ENCODE measurements at regions not wholly inside any gene's neighbourhood (a gene's known extent, or its start where the extent isn't known, plus 50 kb on each side); places are given as distances from the start of the nearest gene placed in this dataset.

DNA sequence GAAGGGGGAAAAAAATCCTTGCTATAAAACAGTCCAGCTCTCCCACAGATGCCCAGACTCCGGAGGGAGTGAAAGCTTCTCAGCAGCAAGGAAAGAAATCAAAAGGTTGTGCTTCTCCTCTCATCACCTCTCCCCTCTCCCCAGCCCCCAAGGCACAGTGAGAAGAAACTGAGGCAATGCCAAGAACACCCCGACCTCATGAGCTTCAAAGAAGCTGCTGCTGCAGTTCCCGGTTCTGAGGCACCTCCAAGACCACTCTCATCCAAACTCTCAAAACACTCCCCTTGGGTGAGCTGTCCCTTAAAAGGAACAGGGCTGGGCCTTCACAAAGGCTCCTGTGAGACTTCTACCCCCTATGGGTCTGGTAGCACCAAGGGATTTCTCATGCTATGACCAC is 62.0 kb upstream of the KLF7 start:
- Mint-ChIP-seq H3K9me3 (ENCODE audit: unreplicated experiment) (no peaks in the 10 kb centered on the region), H3K27ac (ENCODE audit: unreplicated experiment) (peak overlapping the region; percentile 84)

DNA sequence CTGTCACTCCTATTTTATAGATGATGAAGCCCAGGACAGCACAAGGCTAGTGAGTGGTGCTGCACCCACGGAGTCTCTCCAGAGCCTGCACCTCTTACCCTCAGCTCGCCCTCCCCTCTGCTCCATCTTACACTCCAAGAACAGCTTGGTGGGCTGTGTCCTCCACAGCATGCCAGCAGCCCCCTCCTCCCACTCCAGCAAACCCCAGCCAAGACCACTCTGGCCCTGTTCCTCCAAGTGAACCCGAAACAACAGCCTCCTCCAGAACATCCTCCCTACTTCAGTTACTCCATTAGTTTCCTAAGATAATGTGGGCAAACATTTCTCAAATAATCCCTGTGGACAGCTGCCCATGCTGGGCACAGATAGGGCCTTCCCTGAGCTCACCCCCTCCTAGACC is 62.7 kb upstream of the KLF7 start:
- Histone ChIP-seq H3K79me2 (ENCODE audit: insufficient read depth, low read length) (no peaks in the 10 kb centered on the region), H3K4me3 (ENCODE audit: insufficient read depth, low read depth, low read length) (no peak overlapping the region), H3K27me3 (ENCODE audit: insufficient read depth, low read length) (no peaks in the 10 kb centered on the region), H3K9ac (ENCODE audit: low read length) (no peak overlapping the region), H3K27ac (ENCODE audit: low read depth, low read length) (no peak overlapping the region), H2AFZ (ENCODE audit: low read depth, low read length) (no peak overlapping the region), H4K20me1 (ENCODE audit: insufficient read depth, low read length) (no peaks in the 10 kb centered on the region), H3K4me1 (ENCODE audit: insufficient read depth, low read length) (peaks cover 37% of the 10 kb centered on the region), H3K9me3 (ENCODE audit: insufficient read depth, low read depth, low read length) (no peaks in the 10 kb centered on the region), H3K4me2 (ENCODE audit: low read length) (no peak overlapping the region), H3K36me3 (ENCODE audit: insufficient read depth, low read length) (no peaks in the 10 kb centered on the region)
- no peak for TF ChIP-seq CTCF (IDR thresholded peaks at IDR 0.05; ENCODE audit: insufficient read depth, low read depth, low read length)
- TF ChIP-seq EZH2 (IDR thresholded peaks at IDR 0.05; ENCODE audit: insufficient read depth, low read length) = no peak
- Mint-ChIP-seq H3K9me3 (ENCODE audit: unreplicated experiment) (no peaks in the 10 kb centered on the region), H3K36me3 (ENCODE audit: low read depth, unreplicated experiment) (peaks cover 3% of the 10 kb centered on the region), H3K4me3 (ENCODE audit: unreplicated experiment) (no peak overlapping the region), H3K4me1 (ENCODE audit: low read depth, unreplicated experiment) (peaks cover 51% of the 10 kb centered on the region), H3K27me3 (ENCODE audit: low read depth, unreplicated experiment) (no peaks in the 10 kb centered on the region), H3K27ac (ENCODE audit: unreplicated experiment) (peak overlapping the region; percentile 60)
- FAIRE-seq (no peak), DNase-seq (ENCODE audit: low read depth) (no peak)

More for the DNA sequence above, 62.0 kb upstream of the KLF7 start:
- Mint-ChIP-seq H3K36me3 (ENCODE audit: low read depth, unreplicated experiment) (peaks cover 4% of the 10 kb centered on the region), H3K27me3 (ENCODE audit: low read depth, unreplicated experiment) (no peaks in the 10 kb centered on the region), H3K4me3 (ENCODE audit: unreplicated experiment) (no peak overlapping the region), H3K4me1 (ENCODE audit: low read depth, unreplicated experiment) (peaks cover 53% of the 10 kb centered on the region)
- Histone ChIP-seq H3K36me3 (ENCODE audit: insufficient read depth, low read length) (no peaks in the 10 kb centered on the region), H3K79me2 (ENCODE audit: insufficient read depth, low read length) (no peaks in the 10 kb centered on the region), H4K20me1 (ENCODE audit: insufficient read depth, low read length) (no peaks in the 10 kb centered on the region), H3K9ac (ENCODE audit: low read length) (peak overlapping the region; percentile 6), H3K27ac (ENCODE audit: low read depth, low read length) (peak overlapping the region; percentile 28), H3K4me2 (ENCODE audit: low read length) (peak overlapping the region; percentile 47), H3K27me3 (ENCODE audit: insufficient read depth, low read length) (no peaks in the 10 kb centered on the region), H3K4me3 (ENCODE audit: insufficient read depth, low read depth, low read length) (no peak overlapping the region), H3K4me1 (ENCODE audit: insufficient read depth, low read length) (peaks cover 43% of the 10 kb centered on the region), H3K9me3 (ENCODE audit: insufficient read depth, low read depth, low read length) (no peaks in the 10 kb centered on the region), H2AFZ (ENCODE audit: low read depth, low read length) (no peak overlapping the region)
- FAIRE-seq = no peak
- no peak for TF ChIP-seq CTCF (IDR thresholded peaks at IDR 0.05; ENCODE audit: insufficient read depth, low read depth, low read length)
- no peak for TF ChIP-seq EZH2 (IDR thresholded peaks at IDR 0.05; ENCODE audit: insufficient read depth, low read length)
- no peak for DNase-seq (ENCODE audit: low read depth)

DNA sequence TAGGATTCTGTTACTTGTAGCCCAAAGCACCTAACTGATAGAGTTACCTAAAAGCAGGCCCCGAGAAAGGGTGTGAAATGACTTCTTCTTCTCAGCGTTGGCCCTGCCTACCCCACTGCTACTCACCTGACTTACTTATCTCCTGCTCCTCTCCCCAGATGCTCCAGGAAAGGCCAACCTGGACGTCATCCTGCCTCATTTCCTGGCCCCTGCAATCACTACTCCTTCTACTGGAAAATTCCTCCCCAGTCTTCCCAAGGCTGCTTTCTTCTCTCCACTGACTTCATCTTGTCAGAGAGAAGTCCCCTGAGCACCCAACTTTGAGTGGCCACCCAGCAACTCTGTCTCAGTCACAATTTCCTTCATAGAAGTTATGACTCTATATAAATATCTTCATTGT is 63.4 kb upstream of the KLF7 start:
- Histone ChIP-seq H3K9me3 (ENCODE audit: insufficient read depth, low read depth, low read length) (no peaks in the 10 kb centered on the region), H3K4me3 (ENCODE audit: insufficient read depth, low read depth, low read length) (no peak overlapping the region), H3K36me3 (ENCODE audit: insufficient read depth, low read length) (no peaks in the 10 kb centered on the region), H3K9ac (ENCODE audit: low read length) (no peak overlapping the region), H3K4me1 (ENCODE audit: insufficient read depth, low read length) (peaks cover 35% of the 10 kb centered on the region), H3K4me2 (ENCODE audit: low read length) (no peak overlapping the region), H3K27me3 (ENCODE audit: insufficient read depth, low read length) (no peaks in the 10 kb centered on the region), H3K79me2 (ENCODE audit: insufficient read depth, low read length) (no peaks in the 10 kb centered on the region), H2AFZ (ENCODE audit: low read depth, low read length) (no peak overlapping the region), H3K27ac (ENCODE audit: low read depth, low read length) (no peak overlapping the region), H4K20me1 (ENCODE audit: insufficient read depth, low read length) (no peaks in the 10 kb centered on the region)
- Mint-ChIP-seq H3K9me3 (ENCODE audit: unreplicated experiment) (no peaks in the 10 kb centered on the region), H3K4me1 (ENCODE audit: low read depth, unreplicated experiment) (peaks cover 56% of the 10 kb centered on the region), H3K36me3 (ENCODE audit: low read depth, unreplicated experiment) (peaks cover 3% of the 10 kb centered on the region), H3K27me3 (ENCODE audit: low read depth, unreplicated experiment) (no peaks in the 10 kb centered on the region), H3K27ac (ENCODE audit: unreplicated experiment) (no peak overlapping the region), H3K4me3 (ENCODE audit: unreplicated experiment) (no peak overlapping the region)
- TF ChIP-seq EZH2 (IDR thresholded peaks at IDR 0.05; ENCODE audit: insufficient read depth, low read length) = no peak
- no peak for TF ChIP-seq CTCF (IDR thresholded peaks at IDR 0.05; ENCODE audit: insufficient read depth, low read depth, low read length)
- DNase-seq (ENCODE audit: low read depth) (no peak), FAIRE-seq (no peak)
